Left colon (tissue), 2 donors: ENCODE measurements at regions not wholly inside any gene's neighbourhood (a gene's known extent, or its start where the extent isn't known, plus 50 kb on each side); places are given as distances from the start of the nearest gene placed in this dataset.
"Not testable (repeated sequence)": the region's sequence is repeated elsewhere in the genome, so short reads cannot be mapped to it uniquely, and the experiment has no call there.

ENCODE experiments used
- ATAC-seq: fragments of 200-7000 bp; cut with Tn5 transposase; one replicate; pipeline ENCODE4 v1.9.1; 2020; ENCODE audit warnings: mild to moderate bottlenecking, moderate library complexity
- DNase-seq, 2 donors: peaks; one replicate each; pipeline ENCODE4 v3.0.0-alpha.2; 2020
- intact Hi-C, 2 donors: fragments of 100-400 bp; cut with DNase I in 1 of 2; cut with micrococcal nuclease in 1 of 2; formaldehyde crosslinking; loops; one replicate each; pipeline versions ENCODE4 v1.11.2 to v1.14.0; 2022; cut with DNase I, micrococcal nuclease
- donor health status: DM: no; HTN: no; CAD: no.
- donor health status: DM: yes; HTN: yes; CAD: no.

DNA sequence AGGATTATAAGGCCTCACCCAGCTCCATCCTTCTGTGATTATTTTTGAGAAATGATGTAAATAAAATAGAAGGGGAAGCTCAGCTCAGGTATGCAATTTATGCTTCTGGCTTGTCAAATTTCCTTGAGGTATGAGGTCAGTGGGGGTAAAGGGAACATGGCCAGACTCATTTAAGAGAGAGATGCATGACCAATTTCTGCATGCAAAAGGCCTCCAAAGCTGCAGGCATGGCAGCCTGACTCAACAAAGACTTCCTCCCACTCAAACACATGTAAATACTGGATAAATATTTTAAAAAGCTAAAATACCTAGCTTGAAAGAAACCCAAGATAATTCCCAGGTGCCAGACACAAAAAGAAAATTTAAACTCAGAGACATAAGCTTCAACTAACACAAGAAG is 101.4 kb upstream of the SLC1A3 start:
- no peak for DNase-seq
- intact Hi-C loops, result no loop called here
- ATAC-seq, result no peak

DNA sequence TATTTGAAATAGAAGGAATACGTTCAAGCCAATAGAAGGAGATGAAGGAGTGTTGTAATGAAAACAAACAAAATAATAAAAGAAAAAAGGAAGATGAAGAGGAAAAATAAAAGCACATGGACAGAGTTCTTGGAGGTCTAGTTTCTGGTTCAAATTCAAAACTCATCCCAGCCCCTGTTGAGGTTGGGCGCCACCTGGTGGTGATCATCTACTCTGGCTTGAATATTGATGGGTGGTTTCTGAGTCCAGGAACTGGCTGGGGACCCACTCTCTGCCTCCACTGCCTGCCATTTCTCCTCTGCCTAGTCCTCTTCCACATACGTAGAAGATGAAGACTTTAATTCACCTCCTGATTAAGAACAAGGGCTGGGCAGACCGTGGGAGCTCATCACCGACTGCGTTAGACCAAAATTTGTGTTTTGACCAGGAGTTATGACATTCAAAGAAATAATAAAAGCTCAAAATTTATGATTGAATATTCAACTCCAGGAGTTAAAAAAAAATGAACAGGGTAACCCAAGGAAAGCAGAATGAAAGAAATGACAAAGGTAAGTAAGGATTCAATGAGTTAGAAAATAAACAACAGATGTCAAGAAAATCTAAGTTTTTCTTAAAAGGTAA is 99.0 kb upstream of the SLC1A3 start:
- ATAC-seq (peak; percentile 57), DNase-seq (peak; percentile 62 to 86)
- intact Hi-C loops, result loop anchor here in 1 of 2 donors (2.0 kb wide), 1 partner anchor 93 kb away; no protein-coding TSS in a partner anchor

DNA sequence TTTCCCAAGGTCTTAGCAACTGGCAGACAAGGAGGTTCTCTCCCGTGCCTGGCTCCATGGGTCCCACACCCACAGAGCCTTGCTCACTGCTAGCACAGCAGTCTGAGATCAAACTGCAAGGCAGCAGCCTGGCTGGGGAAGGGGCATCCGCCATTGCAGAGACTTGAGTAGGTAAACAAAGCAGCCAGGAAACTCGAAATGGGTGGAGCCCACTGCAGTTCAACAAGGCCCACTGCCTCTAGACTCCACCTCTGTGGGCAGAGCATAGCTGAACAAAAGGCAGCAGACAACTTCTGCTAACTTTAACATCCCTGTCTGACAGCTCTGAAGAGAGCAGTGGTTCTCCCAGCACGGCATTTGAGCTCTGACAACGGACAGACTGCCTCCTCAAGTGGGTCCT is 98.1 kb upstream of the SLC1A3 start:
- ATAC-seq, DNase-seq, intact Hi-C loops: not testable (repeated sequence)

DNA sequence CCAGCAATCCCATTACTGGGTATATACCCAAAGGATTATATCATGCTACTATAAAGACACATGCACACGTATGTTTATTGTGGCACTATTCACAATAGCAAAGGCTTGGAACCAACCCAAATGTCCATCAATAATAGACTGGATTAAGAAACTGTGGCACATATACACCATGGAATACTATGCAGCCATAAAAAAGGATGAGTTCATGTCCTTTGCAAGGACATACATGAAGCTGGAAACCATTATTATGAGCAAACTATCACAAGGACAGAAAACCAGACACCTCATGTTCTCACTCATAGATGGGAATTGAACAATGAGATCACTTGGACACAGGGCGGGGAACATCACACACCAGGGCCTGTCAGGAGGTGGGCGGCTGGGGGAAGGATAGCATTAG is 92.8 kb upstream of the SLC1A3 start:
- intact Hi-C loops, DNase-seq, ATAC-seq: not testable (repeated sequence)

DNA sequence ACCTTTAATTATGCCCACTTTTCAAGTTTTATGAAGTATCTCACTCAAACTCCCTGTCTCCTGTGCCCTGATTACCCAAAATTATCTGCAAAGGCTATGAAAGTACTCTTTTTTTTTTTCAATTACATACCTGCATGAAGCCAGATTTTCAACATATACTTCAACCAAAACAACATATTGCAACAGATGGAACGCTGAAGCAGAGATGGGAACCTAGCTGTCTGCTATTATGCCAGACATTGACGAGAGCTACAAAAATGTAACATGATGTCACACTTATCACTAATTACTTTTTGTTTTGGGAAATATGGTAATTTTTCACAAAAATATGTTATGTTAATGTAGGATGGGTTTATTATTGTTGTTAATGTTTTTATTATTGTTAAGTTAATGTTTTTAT is 86.5 kb upstream of the SLC1A3 start:
- ATAC-seq (no peak), DNase-seq (no peak)
- intact Hi-C loops, result no loop called here

DNA sequence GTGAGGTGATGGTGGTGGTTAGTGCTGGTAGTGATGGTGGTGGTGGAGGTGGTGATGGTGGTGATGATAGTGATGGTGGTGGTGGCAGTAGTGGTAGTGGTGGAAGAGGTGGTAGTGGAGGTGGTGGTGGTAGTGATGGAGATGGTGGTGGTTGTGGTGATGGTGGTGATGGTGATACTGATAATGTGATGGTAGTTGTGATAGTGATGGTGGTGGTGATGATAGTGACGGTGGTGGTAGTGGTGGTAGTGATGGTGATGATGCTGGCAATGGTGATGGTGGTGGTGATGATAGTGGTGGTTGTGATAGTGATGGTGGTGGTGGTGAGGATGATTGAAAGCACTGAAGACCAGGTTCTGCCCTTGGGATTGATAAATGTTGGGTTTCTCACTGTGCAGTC is 85.2 kb upstream of the SLC1A3 start:
- no peak for ATAC-seq
- DNase-seq, result no peak

DNA sequence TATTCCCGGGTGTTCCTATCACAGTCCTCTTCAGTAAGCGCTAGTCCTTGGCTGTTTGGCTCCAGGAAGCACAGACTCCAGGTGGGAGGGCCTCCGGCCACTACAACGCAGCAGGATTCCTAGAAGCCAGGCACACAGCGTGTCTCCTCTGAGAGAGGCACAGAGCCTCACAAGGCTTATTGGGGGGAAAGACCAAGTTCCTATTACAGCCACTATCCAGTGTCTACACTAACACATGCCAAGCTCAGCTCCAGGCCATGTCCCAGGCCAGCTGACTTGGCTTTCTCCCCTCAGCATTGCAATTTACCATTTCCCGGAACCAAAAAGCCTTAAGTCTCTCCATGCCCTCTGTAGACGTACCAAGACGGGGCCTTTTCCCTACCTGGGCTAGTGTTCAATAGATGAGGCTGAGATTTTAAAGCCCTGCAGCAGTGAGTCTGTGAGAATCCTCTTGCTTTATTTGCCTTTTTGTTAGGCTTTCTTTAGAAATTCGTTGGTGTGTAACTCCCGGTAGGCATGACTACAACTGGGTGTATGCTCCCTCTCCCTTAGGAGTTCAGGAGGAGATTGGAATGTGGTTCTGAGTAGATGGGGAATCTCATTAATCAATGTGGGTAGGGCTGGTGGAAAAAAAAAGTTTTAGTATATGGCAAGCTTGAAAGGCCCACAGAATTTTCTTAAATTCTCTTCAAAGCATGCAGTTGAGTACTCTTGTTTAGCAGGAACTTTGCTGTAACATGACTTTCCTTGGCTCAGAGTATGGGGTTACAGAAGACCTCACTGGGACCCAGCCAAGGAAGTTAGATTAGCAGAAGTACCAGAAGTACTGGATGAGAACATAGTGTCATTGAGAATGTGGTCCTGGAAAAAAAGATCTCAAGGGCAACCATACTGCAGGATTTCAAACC is 84.3 kb upstream of the SLC1A3 start:
- no peak for DNase-seq
- intact Hi-C loops, result no loop called here
- no peak for ATAC-seq

More for the DNA sequence above, 85.2 kb upstream of the SLC1A3 start:
- intact Hi-C loops, result no loop called here

DNA sequence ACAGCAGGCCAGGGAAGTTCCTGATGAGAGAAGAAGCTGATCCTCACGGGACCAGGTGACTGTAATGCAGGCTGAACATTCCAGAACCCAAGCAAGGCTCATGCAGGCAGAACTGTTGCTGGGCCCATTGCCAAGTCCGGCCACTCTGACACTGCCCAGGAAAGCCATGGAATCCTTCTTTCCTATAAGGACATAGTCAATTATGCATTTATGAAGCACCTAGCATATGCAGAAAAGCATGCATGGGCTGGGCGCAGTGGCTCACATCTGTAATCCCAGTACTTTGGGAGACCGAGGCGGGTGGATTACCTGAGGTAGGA is 83.7 kb upstream of the SLC1A3 start:
- DNase-seq, result no peak
- no peak for ATAC-seq
- intact Hi-C loops, result no loop called here

DNA sequence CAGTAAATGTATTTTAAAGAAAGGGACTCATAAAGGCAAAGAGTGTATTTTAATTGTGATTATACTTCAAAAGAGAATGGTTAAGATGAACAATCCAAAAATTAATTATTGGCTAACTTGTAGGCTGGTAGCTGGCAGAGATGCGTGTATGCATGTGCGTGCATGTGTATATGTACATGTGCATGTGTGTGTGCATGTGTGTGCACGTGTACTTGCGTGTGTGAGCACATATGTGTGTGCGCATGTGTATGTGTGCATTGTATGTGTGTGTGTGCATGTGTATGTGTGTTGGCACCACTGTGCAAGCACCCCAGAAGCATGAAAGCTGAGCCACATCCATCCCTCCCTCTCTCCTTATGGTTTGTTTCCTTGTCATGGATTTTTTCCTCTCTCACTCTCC is 83.0 kb upstream of the SLC1A3 start:
- intact Hi-C loops, result no loop called here
- no peak for ATAC-seq

DNA sequence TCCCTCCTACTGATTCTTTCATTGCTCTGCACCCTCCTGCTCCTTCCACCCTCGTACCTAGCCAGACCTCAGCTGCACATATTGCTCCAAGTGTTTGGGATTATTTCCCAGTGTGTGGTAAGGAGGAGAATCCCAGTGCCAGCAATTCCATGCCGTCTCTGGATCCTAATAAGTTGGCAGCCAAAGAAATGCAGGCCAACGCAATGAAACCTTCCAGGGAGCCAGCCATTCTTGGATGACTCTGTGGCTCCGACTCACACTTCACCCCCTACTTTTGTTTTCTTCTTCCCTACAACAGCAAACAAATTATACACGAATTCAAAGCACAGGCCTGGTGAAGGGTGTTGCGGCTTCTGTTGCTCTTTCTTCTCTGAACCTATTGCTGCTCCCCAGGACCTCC is 82.5 kb upstream of the SLC1A3 start:
- ATAC-seq (no peak), DNase-seq (no peak)
- intact Hi-C loops, result no loop called here

More for the DNA sequence above, 83.0 kb upstream of the SLC1A3 start:
- no peak for DNase-seq

DNA sequence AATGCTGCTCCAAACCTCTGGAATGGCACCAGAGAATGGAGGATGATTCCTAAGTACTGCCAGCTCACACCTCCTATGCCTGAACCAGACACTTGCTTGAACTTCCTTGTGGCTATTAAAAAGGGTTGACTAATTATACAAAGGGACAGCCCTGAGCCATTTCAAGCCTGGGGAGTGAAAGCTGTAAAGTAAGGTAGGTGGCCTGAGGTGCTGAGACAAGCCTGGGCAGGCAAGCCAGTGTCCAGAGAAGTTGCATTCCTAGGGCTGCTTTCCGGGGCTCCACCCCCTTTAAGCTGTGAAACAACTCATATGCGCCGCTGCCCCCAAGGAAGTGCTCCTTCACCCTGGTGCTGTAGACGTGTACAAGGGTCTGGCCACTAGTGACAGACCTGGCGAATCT is 79.9 kb upstream of the SLC1A3 start:
- no peak for ATAC-seq
- DNase-seq, result no peak
- intact Hi-C loops, result no loop called here

DNA sequence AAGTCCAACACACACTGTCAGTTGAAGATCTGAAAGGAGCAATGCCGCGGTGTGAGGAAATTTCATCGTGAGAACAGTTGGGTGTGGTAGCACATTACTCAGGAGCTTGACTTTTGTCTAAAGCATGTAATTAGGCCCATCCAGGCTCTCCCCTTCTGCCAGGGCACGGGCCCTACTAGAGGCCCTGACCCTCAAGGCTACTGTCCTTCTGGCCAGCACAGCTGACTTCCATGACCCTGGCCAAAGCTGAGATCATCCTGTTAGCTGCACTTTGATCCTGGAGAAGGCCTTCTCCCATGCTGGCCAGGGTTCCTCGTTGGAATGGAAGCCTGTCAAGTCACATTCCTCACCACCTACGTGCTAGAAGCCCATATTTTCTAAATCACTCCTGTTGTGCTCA is 77.8 kb upstream of the SLC1A3 start:
- DNase-seq, result no peak
- intact Hi-C loops, result no loop called here
- no peak for ATAC-seq

DNA sequence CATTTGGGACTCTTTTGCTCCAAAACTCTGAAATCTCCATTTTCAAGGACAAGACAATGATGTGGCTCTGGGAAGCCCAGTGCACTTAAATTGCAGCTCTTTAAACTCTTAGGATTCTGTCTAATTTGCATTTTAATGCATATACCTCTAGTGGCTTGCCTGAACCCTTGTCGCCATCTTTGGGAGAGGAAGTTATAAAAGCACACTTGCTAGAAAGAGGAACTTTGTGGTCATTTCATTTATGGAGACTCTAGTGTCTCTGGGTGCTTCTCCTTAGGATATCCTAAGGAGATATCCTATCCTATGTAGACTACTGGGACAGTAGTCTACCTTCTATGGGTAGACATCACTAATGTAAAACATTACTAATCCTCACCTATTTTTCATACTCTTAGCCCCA is 77.3 kb upstream of the SLC1A3 start:
- ATAC-seq (no peak), DNase-seq (no peak)
- intact Hi-C loops, result no loop called here

DNA sequence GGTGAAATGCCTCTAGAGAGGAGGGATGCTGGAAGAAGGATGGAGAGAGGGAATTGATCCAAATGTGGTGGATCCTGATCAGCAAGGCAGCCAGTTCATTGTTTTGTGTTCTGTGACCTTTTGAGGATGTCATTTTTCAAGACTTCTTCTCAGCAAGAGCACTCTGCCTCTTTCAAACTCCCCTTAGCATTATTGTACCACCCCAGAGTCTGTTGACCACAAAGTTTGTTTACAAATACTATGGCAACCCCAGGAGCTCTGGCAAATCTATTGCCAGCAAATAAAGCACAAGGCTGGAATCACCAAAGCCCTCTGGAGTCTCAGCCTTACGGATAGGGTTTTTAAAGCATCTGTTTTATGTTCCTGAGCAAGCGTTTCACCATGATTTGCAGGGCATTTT is 76.2 kb upstream of the SLC1A3 start:
- intact Hi-C loops, result no loop called here
- ATAC-seq, result no peak
- no peak for DNase-seq

DNA sequence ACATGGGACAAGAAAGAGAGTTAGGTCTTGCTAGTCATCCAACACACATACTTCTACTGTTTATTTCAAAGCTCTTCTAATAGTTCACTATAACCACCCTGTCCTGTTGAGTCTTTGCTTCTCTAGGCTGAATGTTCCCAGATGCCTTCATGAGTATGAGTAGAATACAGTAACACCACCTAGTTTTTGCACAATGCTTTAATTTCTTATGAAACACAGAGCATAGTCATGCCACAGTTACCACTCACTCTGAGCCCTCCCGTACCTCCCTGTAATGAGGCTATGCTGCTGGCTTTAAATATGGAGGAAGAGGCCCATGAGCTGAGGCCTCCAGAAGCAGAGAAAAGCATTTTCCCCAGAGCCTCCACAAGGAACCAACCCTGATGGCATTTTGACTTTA is 75.0 kb upstream of the SLC1A3 start:
- no peak for DNase-seq
- ATAC-seq, result no peak
- intact Hi-C loops, result no loop called here

DNA sequence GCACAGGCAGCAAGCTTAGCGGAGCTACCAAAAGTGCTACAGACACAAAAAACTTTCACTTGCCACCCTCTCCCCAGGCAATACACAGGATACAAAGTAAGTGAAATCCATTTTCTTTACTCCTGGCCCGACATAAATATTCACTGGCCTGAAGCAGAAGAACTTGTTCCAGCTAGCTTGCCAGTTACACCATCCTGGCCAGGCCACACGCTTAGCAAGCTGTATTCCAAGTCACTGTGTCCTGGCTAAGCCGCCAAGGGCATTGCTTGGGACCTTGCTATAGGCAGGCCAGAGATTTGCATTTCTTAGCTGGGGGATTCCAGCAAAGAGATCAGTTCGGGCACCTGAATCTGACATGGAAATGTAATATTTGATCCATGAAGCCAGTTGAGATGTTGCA is 71.0 kb upstream of the SLC1A3 start:
- no peak for ATAC-seq
- intact Hi-C loops, result no loop called here
- no peak for DNase-seq

DNA sequence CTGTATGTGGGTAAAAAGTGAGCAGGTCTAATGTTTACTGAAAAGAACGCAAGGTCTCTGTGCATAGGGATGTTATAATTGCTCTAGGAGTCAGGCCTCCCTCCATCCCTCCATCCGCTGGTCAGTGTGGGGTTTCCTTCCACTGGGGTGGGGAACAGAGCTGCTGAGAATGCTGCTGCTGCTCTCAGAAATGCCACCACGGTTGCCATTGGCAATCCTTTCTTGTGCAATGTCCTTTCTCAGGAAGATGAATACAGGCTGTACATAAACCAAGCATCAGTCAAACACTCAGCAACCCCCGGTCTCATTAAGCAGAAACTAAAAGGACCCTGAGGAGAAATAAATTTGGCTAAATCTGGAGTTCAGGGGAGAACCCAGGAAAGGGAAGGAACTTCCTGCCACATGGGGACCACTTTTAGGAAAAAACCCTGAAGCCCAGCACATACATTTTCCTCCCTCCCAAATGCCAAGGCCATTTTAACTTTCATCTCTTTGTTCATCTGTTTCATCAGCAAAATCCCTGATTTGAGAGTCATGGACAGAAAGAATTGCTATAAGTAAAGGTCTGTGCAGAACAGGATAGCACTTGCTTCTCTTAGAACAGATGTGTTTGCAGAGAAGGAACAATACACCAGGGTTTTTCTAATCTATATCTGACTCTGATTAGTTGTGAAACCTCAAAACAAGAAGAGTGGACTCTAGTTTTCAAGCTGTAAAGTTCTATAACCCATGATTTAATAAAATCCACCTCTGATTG is 70.4 kb upstream of the SLC1A3 start:
- no peak for ATAC-seq
- intact Hi-C loops, result no loop called here
- DNase-seq, result no peak

DNA sequence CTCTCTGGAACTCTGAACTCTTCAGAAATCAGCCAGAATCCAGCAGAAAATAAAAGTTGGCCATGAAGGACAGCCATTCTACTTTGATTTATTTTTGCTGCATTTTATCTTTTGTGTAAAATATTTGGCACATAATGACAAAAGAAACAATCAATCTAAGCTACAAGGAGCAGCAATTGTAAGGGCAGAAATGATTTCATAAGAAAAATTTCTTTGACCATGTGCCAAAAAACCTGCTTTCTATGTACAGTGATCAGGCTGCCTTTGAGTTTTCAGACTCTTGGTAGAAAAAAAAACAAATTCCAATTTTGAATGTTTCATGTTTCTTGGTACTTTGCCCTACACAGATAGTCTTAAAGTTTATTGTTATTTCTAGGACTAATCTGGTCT is 69.8 kb upstream of the SLC1A3 start:
- intact Hi-C loops, result no loop called here
- DNase-seq (no peak), ATAC-seq (no peak)

DNA sequence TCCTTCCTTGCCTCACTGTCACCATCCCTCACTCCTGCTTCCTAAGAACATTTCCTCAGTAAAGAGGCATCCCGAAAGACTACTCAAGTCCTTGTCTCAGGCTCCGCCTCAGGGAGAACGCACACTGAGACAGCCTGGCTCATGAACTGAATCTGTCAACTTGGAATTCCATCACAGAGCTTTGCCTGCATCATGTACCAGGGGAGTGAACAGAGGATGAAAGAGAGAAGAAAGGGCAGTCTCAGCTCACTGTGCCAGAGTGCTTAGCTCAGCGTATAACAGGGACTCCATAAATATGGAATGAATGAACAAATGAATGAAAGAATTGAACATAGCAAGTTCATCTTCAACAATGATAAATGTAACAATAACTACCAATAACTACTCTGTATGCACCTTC is 68.7 kb upstream of the SLC1A3 start:
- no peak for DNase-seq
- intact Hi-C loops, result no loop called here

More for the DNA sequence above, 68.7 kb upstream of the SLC1A3 start:
- ATAC-seq, result no peak
